Caco-2 (cell line): ENCODE measurements at regions not wholly inside any gene's neighbourhood (a gene's known extent, or its start where the extent isn't known, plus 50 kb on each side); places are given as distances from the start of the nearest gene placed in this dataset.

Source experiments
- BruUV-seq: library from RNA; stranded (reverse); fragments of 400-500 nt; replicated peaks from 2 replicates; lab custom pipeline; 2021; lab: Mats Ljungman, UMichigan
- CTCF ChIA-PET: fragments of 300-600 bp; sonication (Branson Sonifier 250); formaldehyde crosslinking; loops from one replicate; lab custom pipeline; 2022; ENCODE audit warnings: antibody characterized with exemption; lab: Charles Lee
- POLR2A ChIA-PET: fragments of 300-600 bp; sonication (Branson Sonifier 250); formaldehyde crosslinking; loops from one replicate; lab custom pipeline; 2022; ENCODE audit warnings: antibody characterized with exemption; lab: Charles Lee
- DNase-seq, 2 experiments: peaks; one replicate each; pipeline versions ENCODE4 v3.0.0 to v3.0.0-alpha.2; 2020 to 2022
- H3K27me3 ChIP-seq: replicated peaks from 2 replicates; pipeline ENCODE4 v1.6.0; 2011; ENCODE audit warnings: low read length; ENCODE audit not compliant: control insufficient read depth, insufficient read depth
- H3K36me3 ChIP-seq: 2 replicates; pipeline ENCODE4 v1.5.1; 2011; ENCODE audit warnings: low read length; ENCODE audit not compliant: control insufficient read depth, insufficient read depth
- H3K4me1 ChIP-seq: fragments of 250-450 bp; sonication (Bioruptor Pico); 2 replicates; pipeline ENCODE4 v1.5.1; 2020; ENCODE audit warnings: mild to moderate bottlenecking
- H3K4me3 ChIP-seq: 2 replicates; pipeline ENCODE4 v1.5.1; 2011; ENCODE audit warnings: low read depth, mild to moderate bottlenecking, control low read depth, low read length
- H3K9me3 ChIP-seq: fragments of 250-450 bp; sonication (Bioruptor Pico); 2 replicates; pipeline ENCODE4 v1.5.1; 2020; ENCODE audit warnings: mild to moderate bottlenecking, moderate library complexity
- H3K27ac Mint-ChIP-seq: one replicate; pipeline ENCODE4 v1.8.0; 2022; ENCODE audit warnings: mixed read lengths; ENCODE audit not compliant: unreplicated experiment
- H3K27me3 Mint-ChIP-seq: one replicate; pipeline ENCODE4 v1.8.0; 2022; ENCODE audit warnings: mixed read lengths; ENCODE audit not compliant: insufficient read depth, unreplicated experiment
- H3K36me3 Mint-ChIP-seq: one replicate; pipeline ENCODE4 v1.8.0; 2022; ENCODE audit warnings: mild to moderate bottlenecking, mixed read lengths; ENCODE audit not compliant: insufficient read depth, unreplicated experiment
- H3K4me1 Mint-ChIP-seq: one replicate; pipeline ENCODE4 v1.8.0; 2022; ENCODE audit warnings: low read depth, mixed read lengths; ENCODE audit not compliant: unreplicated experiment
- H3K4me3 Mint-ChIP-seq: one replicate; pipeline ENCODE4 v1.8.0; 2022; ENCODE audit warnings: mild to moderate bottlenecking, moderate library complexity, mixed read lengths; ENCODE audit not compliant: unreplicated experiment
- H3K9me3 Mint-ChIP-seq: one replicate; pipeline ENCODE4 v1.8.0; 2022; ENCODE audit warnings: mixed read lengths; ENCODE audit not compliant: unreplicated experiment
- intact Hi-C: fragments of 100-400 bp; cut with micrococcal nuclease; formaldehyde crosslinking; loops from one replicate; pipeline ENCODE4 v1.10.0; 2022; ENCODE audit not compliant: unreplicated experiment
- TF ChIP-seq, protein P1 (sequence below), 2 experiments: fragments of 200-600 bp in 1 of 2; IDR thresholded peaks; 1 replicate in 1 of 2; 2 replicates in 1 of 2; pipeline versions ENCODE4 v1.5.1 to v1.8.0; 2011 to 2022; ENCODE audit warnings: antibody characterized with exemption in 1 of 2, control low read depth in 1 of 2, inconsistent platforms in 1 of 2, low read depth in 1 of 2, low read length in 1 of 2, mild to moderate bottlenecking in 1 of 2, moderate library complexity in 1 of 2; ENCODE audit not compliant: insufficient read depth in 1 of 2, severe bottlenecking in 1 of 2, unreplicated experiment in 1 of 2

DNA sequence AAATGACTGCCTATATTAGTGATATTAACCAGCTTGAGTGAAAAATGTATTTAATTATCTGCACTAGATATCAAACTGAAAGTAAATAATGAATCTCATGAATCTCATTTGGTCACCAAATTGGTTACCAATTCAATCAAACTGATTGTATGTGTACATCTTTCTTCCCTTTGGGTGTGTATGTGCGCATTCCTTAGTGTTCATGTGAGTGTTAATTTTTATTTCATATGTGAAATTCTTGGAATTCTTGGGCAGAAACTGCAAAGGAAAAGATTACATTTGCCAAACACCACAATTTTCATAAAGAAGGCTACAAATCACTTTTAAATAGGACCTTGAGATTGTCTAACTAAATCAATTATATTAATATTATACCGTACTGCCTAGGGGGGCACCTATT is 648.4 kb upstream of the MARCKS start:
- Mint-ChIP-seq H3K36me3 (no peaks in the 10 kb centered on the region), H3K9me3 (no peaks in the 10 kb centered on the region), H3K27me3 (no peaks in the 10 kb centered on the region), H3K4me1 (no peaks in the 10 kb centered on the region), H3K4me3 (no peak overlapping the region), H3K27ac (no peak overlapping the region)
- intact Hi-C loops = no loop called here
- no peak for DNase-seq
- Histone ChIP-seq H3K27me3 (no peaks in the 10 kb centered on the region), H3K9me3 (no peaks in the 10 kb centered on the region), H3K4me1 (peaks cover 11% of the 10 kb centered on the region; the same call in 1 of the 2 replicates), H3K4me3 (no peak overlapping the region), H3K36me3 (no peaks in the 10 kb centered on the region)
- CTCF ChIA-PET = no interaction called here
- TF ChIP-seq, protein P1, sequence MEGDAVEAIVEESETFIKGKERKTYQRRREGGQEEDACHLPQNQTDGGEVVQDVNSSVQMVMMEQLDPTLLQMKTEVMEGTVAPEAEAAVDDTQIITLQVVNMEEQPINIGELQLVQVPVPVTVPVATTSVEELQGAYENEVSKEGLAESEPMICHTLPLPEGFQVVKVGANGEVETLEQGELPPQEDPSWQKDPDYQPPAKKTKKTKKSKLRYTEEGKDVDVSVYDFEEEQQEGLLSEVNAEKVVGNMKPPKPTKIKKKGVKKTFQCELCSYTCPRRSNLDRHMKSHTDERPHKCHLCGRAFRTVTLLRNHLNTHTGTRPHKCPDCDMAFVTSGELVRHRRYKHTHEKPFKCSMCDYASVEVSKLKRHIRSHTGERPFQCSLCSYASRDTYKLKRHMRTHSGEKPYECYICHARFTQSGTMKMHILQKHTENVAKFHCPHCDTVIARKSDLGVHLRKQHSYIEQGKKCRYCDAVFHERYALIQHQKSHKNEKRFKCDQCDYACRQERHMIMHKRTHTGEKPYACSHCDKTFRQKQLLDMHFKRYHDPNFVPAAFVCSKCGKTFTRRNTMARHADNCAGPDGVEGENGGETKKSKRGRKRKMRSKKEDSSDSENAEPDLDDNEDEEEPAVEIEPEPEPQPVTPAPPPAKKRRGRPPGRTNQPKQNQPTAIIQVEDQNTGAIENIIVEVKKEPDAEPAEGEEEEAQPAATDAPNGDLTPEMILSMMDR (IDR thresholded peaks at IDR 0.05; ENCODE audit: insufficient read depth in 1 of 2, low read depth in 1 of 2, low read length in 1 of 2, severe bottlenecking in 1 of 2, unreplicated experiment in 1 of 2) = no peak
- POLR2A ChIA-PET = no interaction called here
- no TSS peak for BruUV-seq

GRCh38 chr6:113209315-113209714 is 647.8 kb upstream of the MARCKS start:
- POLR2A ChIA-PET = no interaction called here
- intact Hi-C loops = no loop called here
- BruUV-seq = no TSS peak

GRCh38 chr6:113211170-113211569 is 646.0 kb upstream of the MARCKS start:
- Histone ChIP-seq H3K4me1 (peaks cover 7% of the 10 kb centered on the region; the same call in 1 of the 2 replicates), H3K27me3 (no peaks in the 10 kb centered on the region), H3K36me3 (no peaks in the 10 kb centered on the region), H3K4me3 (no peak overlapping the region), H3K9me3 (no peaks in the 10 kb centered on the region)
- Mint-ChIP-seq H3K27ac (no peak overlapping the region), H3K9me3 (no peaks in the 10 kb centered on the region), H3K27me3 (peaks cover 4% of the 10 kb centered on the region), H3K36me3 (no peaks in the 10 kb centered on the region), H3K4me1 (no peaks in the 10 kb centered on the region), H3K4me3 (no peak overlapping the region)
- POLR2A ChIA-PET = no interaction called here
- DNase-seq = no peak
- CTCF ChIA-PET = no interaction called here
- BruUV-seq = no TSS peak
- intact Hi-C loops = no loop called here
- TF ChIP-seq, protein P1 (IDR thresholded peaks at IDR 0.05; ENCODE audit: insufficient read depth in 1 of 2, low read depth in 1 of 2, low read length in 1 of 2, severe bottlenecking in 1 of 2, unreplicated experiment in 1 of 2) = no peak

More at GRCh38 chr6:113209315-113209714, 647.8 kb upstream of the MARCKS start:
- no peaks in the 10 kb centered on the region for H3K36me3 ChIP-seq
- Mint-ChIP-seq H3K9me3 (no peaks in the 10 kb centered on the region), H3K27ac (no peak overlapping the region), H3K4me1 (no peaks in the 10 kb centered on the region), H3K36me3 (no peaks in the 10 kb centered on the region), H3K27me3 (no peaks in the 10 kb centered on the region), H3K4me3 (no peak overlapping the region)
- H3K4me1 ChIP-seq = peaks cover 11% of the 10 kb centered on the region; the same call in 1 of the 2 replicates
- H3K9me3 ChIP-seq = no peaks in the 10 kb centered on the region
- no peak overlapping the region for H3K4me3 ChIP-seq
- TF ChIP-seq, protein P1 (IDR thresholded peaks at IDR 0.05; ENCODE audit: insufficient read depth in 1 of 2, low read depth in 1 of 2, low read length in 1 of 2, severe bottlenecking in 1 of 2, unreplicated experiment in 1 of 2) = no peak
- DNase-seq = no peak
- CTCF ChIA-PET = no interaction called here
- H3K27me3 ChIP-seq = no peaks in the 10 kb centered on the region
